ENCODE measurements at regions not wholly inside any gene's neighbourhood (a gene's known extent, or its start where the extent isn't known, plus 50 kb on each side); places are given as distances from the start of the nearest gene placed in this dataset.

- TF ChIP-seq POLR2A (IDR thresholded peaks at IDR 0.05; ENCODE audit: low read length) (no peak), CTCF (IDR thresholded peaks at IDR 0.05) (no peak), ZSCAN20 (CRISPR knock-in tag; IDR thresholded peaks at IDR 0.05) (no peak), ESRRA (IDR thresholded peaks at IDR 0.05; ENCODE audit: borderline replicate concordance, low read length) (no peak), HOXB13 (CRISPR knock-in tag; IDR thresholded peaks at IDR 0.05; ENCODE audit: low read depth) (no peak), PBX3 (IDR thresholded peaks at IDR 0.05) (no peak), POLR2AphosphoS2 (conservative IDR thresholded peaks at IDR 0.05; ENCODE audit: low read length) (no peak), BCL3 (IDR thresholded peaks at IDR 0.05) (no peak), EP300 (IDR thresholded peaks at IDR 0.05) (no peak), ZFP36 (IDR thresholded peaks at IDR 0.05; ENCODE audit: borderline replicate concordance, partially characterized antibody) (no peak), JUNB (IDR thresholded peaks at IDR 0.05) (no peak), CEBPB (IDR thresholded peaks at IDR 0.05) (no peak), USF2 (IDR thresholded peaks at IDR 0.05) (no peak)
Observed at GRCh38 chr1:219518907-219519248, 94.0 kb downstream of the ZC3H11B start.

Data from A549 (cell line).